ENCODE measurements at regions not wholly inside any gene's neighbourhood (a gene's known extent, or its start where the extent isn't known, plus 50 kb on each side); places are given as distances from the start of the nearest gene placed in this dataset.

- 0 out of 2 replicates have a peak, but pooled peaks have one; percentile 60 for TF ChIP-seq ZNF532 (CRISPR knock-in tag; IDR thresholded peaks at IDR 0.05; ENCODE audit: borderline replicate concordance)
- TF ChIP-seq, protein P1, sequence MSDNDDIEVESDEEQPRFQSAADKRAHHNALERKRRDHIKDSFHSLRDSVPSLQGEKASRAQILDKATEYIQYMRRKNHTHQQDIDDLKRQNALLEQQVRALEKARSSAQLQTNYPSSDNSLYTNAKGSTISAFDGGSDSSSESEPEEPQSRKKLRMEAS (CRISPR knock-in tag; IDR thresholded peaks at IDR 0.05) = peak; percentile 63
Measured at GRCh38 chr3:177358977-177359592, 161.8 kb upstream of the TBL1XR1 start (continued).

- Mint-ChIP-seq H3K9me3 (no peaks in the 10 kb centered on the region), H3K27me3 (ENCODE audit: low read depth) (peaks cover 24% of the 10 kb centered on the region), H3K4me3 (peak overlapping the region; percentile 68), H3K27ac (peak overlapping the region; percentile 98), H3K36me3 (no peaks in the 10 kb centered on the region), H3K4me1 (peaks cover 52% of the 10 kb centered on the region)
- CTCF ChIA-PET = interaction anchor here (0.6 to 1.9 kb wide), 4 partner anchors 122 to 539 kb away, joined by 3 to 11 read pairs (median 4); partner anchors contain the start of gene TBL1XR1
- ATAC-seq = peak; percentile 77
- DNase-seq (ENCODE audit: low spot score) = peak; percentile 96
- POLR2A ChIA-PET = interaction anchor here (0.6 to 5.0 kb wide), 4 partner anchors 112 to 309 kb away, joined by 3 to 78 read pairs (median 4); partner anchors contain the start of gene TBL1XR1
- TF ChIP-seq ATF2 (CRISPR knock-in tag; IDR thresholded peaks at IDR 0.05; ENCODE audit: borderline replicate concordance, low read depth) (no peak), ZBTB21 (CRISPR knock-in tag; IDR thresholded peaks at IDR 0.05; ENCODE audit: borderline replicate concordance) (peak; percentile 95), ZNF671 (CRISPR knock-in tag; IDR thresholded peaks at IDR 0.05) (peak; percentile 25; the same call in 1 of the 2 replicates), ZNF396 (CRISPR knock-in tag; IDR thresholded peaks at IDR 0.05; ENCODE audit: borderline replicate concordance) (no peak), AR (CRISPR knock-in tag; IDR thresholded peaks at IDR 0.05) (0 out of 2 replicates have a peak, but pooled peaks have one; percentile 15), TEAD1 (CRISPR knock-in tag; IDR thresholded peaks at IDR 0.05) (peak; percentile 95), ZBTB43 (CRISPR knock-in tag; IDR thresholded peaks at IDR 0.05) (peak; percentile 84), RELA (CRISPR knock-in tag; IDR thresholded peaks at IDR 0.05; ENCODE audit: borderline replicate concordance) (no peak), SMAD4 (CRISPR knock-in tag; IDR thresholded peaks at IDR 0.05) (0 out of 2 replicates have a peak, but pooled peaks have one; percentile 16), CBFB (CRISPR knock-in tag; IDR thresholded peaks at IDR 0.05; ENCODE audit: low read depth) (peak; percentile 97; the same call in 1 of the 2 replicates), ZNF121 (CRISPR knock-in tag; IDR thresholded peaks at IDR 0.05) (no peak), AFF4 (CRISPR knock-in tag; IDR thresholded peaks at IDR 0.05; ENCODE audit: borderline replicate concordance) (peak; percentile 90; the same call in 1 of the 2 replicates), TP53 (CRISPR knock-in tag; IDR thresholded peaks at IDR 0.05) (peak; percentile 45; the same call in 1 of the 2 replicates)
- TF ChIP-seq, protein P2, sequence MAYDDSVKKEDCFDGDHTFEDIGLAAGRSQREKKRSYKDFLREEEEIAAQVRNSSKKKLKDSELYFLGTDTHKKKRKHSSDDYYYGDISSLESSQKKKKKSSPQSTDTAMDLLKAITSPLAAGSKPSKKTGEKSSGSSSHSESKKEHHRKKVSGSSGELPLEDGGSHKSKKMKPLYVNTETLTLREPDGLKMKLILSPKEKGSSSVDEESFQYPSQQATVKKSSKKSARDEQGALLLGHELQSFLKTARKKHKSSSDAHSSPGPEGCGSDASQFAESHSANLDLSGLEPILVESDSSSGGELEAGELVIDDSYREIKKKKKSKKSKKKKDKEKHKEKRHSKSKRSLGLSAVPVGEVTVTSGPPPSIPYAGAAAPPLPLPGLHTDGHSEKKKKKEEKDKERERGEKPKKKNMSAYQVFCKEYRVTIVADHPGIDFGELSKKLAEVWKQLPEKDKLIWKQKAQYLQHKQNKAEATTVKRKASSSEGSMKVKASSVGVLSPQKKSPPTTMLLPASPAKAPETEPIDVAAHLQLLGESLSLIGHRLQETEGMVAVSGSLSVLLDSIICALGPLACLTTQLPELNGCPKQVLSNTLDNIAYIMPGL (CRISPR knock-in tag; IDR thresholded peaks at IDR 0.05) = peak; percentile 59; the same call in 1 of the 2 replicates
- TF ChIP-seq, protein P1 (CRISPR knock-in tag; IDR thresholded peaks at IDR 0.05) = peak; percentile 68; the same call in 1 of the 2 replicates
Measured at GRCh38 chr3:177359593-177360357, 162.5 kb upstream of the TBL1XR1 start.
